Thyroid gland (tissue), 4 donors: ENCODE measurements at regions not wholly inside any gene's neighbourhood (a gene's known extent, or its start where the extent isn't known, plus 50 kb on each side); places are given as distances from the start of the nearest gene placed in this dataset.

Experiments used
- POLR2A ChIP-seq, 2 donors: fragments of 450-650 bp; IDR thresholded peaks; one replicate each; pipeline ENCODE4 v1.6.1; 2017; ENCODE audit warnings: antibody characterized with exemption in 2 of 2, mild to moderate bottlenecking in 2 of 2, moderate library complexity in 1 of 2
- TF ChIP-seq, protein P1 (sequence below), 6 experiments: fragments of 200-600 bp in 3 of 6; fragments of 450-650 bp in 3 of 6; sonication (generic) in 3 of 6; IDR thresholded peaks; one replicate each; pipeline ENCODE4 v1.5.1; 2016 to 2019; ENCODE audit warnings: antibody characterized with exemption in 6 of 6, mild to moderate bottlenecking in 2 of 6, inconsistent platforms in 1 of 6, moderate library complexity in 1 of 6

DNA sequence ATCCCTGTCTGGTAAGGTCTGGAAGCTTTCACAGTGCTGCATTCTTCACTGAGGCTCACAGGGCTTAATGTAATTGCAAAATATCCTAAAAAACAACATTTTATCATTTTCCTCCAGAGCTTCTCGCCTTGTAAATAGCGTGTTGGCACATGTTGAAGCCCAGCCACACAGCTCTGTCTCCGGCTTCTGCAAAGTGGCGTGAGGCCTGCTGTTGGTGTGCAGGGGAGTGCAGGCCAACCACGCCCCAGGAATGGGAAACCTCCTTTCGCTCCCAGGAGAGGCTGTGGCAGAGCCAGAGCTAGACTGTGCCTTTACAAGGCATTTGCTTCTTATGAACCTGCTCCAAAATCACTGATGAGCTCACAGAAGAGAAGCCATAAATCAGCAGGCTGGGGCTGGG is 248.2 kb upstream of the MAF start:
- TF ChIP-seq, protein P1, sequence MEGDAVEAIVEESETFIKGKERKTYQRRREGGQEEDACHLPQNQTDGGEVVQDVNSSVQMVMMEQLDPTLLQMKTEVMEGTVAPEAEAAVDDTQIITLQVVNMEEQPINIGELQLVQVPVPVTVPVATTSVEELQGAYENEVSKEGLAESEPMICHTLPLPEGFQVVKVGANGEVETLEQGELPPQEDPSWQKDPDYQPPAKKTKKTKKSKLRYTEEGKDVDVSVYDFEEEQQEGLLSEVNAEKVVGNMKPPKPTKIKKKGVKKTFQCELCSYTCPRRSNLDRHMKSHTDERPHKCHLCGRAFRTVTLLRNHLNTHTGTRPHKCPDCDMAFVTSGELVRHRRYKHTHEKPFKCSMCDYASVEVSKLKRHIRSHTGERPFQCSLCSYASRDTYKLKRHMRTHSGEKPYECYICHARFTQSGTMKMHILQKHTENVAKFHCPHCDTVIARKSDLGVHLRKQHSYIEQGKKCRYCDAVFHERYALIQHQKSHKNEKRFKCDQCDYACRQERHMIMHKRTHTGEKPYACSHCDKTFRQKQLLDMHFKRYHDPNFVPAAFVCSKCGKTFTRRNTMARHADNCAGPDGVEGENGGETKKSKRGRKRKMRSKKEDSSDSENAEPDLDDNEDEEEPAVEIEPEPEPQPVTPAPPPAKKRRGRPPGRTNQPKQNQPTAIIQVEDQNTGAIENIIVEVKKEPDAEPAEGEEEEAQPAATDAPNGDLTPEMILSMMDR (IDR thresholded peaks at IDR 0.05) = no peak
- no peak for TF ChIP-seq POLR2A (IDR thresholded peaks at IDR 0.05)
